ENCODE measurements at regions not wholly inside any gene's neighbourhood (a gene's known extent, or its start where the extent isn't known, plus 50 kb on each side); places are given as distances from the start of the nearest gene placed in this dataset.

- DNase-seq (ENCODE audit: low read depth in 1 of 2, low spot score in 1 of 2): peak in 1 of 2 experiments; percentile 9
- Histone ChIP-seq H3K27me3 (ENCODE audit: insufficient read depth, poor library complexity, severe bottlenecking) (no peaks in the 10 kb centered on the region), H3K4me3 (replicated peaks; ENCODE audit: insufficient read depth, low read length) (no peak overlapping the region), H3K27ac (replicated peaks) (no peak overlapping the region)
- TF ChIP-seq SPI1 (IDR thresholded peaks at IDR 0.05; ENCODE audit: borderline replicate concordance, low read depth): no peak
- no peak for TF ChIP-seq REST (IDR thresholded peaks at IDR 0.05; ENCODE audit: insufficient replicate concordance, low read depth)
- TF ChIP-seq CTCF (IDR thresholded peaks at IDR 0.05; ENCODE audit: insufficient read depth, low read length): no peak
- TF ChIP-seq POLR2AphosphoS5 (IDR thresholded peaks at IDR 0.05; ENCODE audit: low read depth): no peak
- no peak for TF ChIP-seq GABPA (IDR thresholded peaks at IDR 0.05; ENCODE audit: low read depth)
These were observed 129.9 kb upstream of the GRIN2B start for GRCh38 chr12:14111230-14111865.

GRCh38 chr12:14113031-14113430 is 131.6 kb upstream of the GRIN2B start:
- TF ChIP-seq POLR2AphosphoS5 (IDR thresholded peaks at IDR 0.05; ENCODE audit: low read depth): no peak
- TF ChIP-seq REST (IDR thresholded peaks at IDR 0.05; ENCODE audit: insufficient replicate concordance, low read depth): no peak
- no peak for TF ChIP-seq GABPA (IDR thresholded peaks at IDR 0.05; ENCODE audit: low read depth)
- TF ChIP-seq CTCF (IDR thresholded peaks at IDR 0.05; ENCODE audit: insufficient read depth, low read length): no peak
- no peak for TF ChIP-seq SPI1 (IDR thresholded peaks at IDR 0.05; ENCODE audit: borderline replicate concordance, low read depth)
- Histone ChIP-seq H3K27ac (replicated peaks) (no peak overlapping the region), H3K4me3 (replicated peaks; ENCODE audit: insufficient read depth, low read length) (no peak overlapping the region), H3K27me3 (ENCODE audit: insufficient read depth, poor library complexity, severe bottlenecking) (no peaks in the 10 kb centered on the region)
- no peak for DNase-seq (ENCODE audit: low read depth in 1 of 2, low spot score in 1 of 2)

GRCh38 chr12:14126692-14127091 is 145.3 kb upstream of the GRIN2B start:
- Histone ChIP-seq H3K27me3 (ENCODE audit: insufficient read depth, poor library complexity, severe bottlenecking) (no peaks in the 10 kb centered on the region), H3K4me3 (replicated peaks; ENCODE audit: insufficient read depth, low read length) (no peak overlapping the region), H3K27ac (replicated peaks) (no peak overlapping the region)
- TF ChIP-seq POLR2AphosphoS5 (IDR thresholded peaks at IDR 0.05; ENCODE audit: low read depth) (no peak), GABPA (IDR thresholded peaks at IDR 0.05; ENCODE audit: low read depth) (no peak), CTCF (IDR thresholded peaks at IDR 0.05; ENCODE audit: insufficient read depth, low read length) (no peak), SPI1 (IDR thresholded peaks at IDR 0.05; ENCODE audit: borderline replicate concordance, low read depth) (no peak), REST (IDR thresholded peaks at IDR 0.05; ENCODE audit: insufficient replicate concordance, low read depth) (no peak)
- DNase-seq (ENCODE audit: low read depth in 1 of 2, low spot score in 1 of 2): no peak
